ENCODE measurements at regions not wholly inside any gene's neighbourhood (a gene's known extent, or its start where the extent isn't known, plus 50 kb on each side); places are given as distances from the start of the nearest gene placed in this dataset.
"Not testable (repeated sequence)": the region's sequence is repeated elsewhere in the genome, so short reads cannot be mapped to it uniquely, and the experiment has no call there.

DNA sequence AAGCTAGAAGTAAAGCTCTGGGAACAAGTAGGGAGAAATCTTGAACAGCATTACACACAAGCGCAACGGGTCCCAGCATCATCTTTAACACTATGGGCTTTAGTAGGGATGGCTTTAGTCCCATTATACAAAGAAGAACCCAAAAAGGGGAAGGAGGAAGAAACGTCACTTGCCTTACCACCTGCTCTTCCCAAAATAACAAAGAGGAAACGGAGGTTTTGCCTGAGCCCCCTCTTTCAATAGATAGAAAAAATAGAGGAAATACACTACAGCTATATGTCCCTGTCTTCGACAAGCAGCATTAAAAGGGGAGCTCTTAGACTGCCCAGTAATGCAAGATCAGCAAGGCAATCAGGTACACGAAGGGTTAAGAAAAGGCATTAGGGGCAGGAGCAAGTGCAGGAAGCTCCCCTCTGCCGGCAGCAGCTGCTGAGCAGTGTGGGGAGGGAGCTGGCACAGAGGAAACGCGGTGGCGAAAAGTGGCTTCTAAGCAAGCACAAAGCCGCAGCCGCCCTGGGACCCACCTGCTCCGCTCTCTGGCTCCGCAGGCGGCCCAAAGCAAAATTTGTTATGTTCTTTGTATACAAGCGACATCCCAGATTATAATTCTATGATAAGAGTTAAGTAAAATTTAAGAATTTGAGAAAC is 1172.4 kb downstream of the TMEM121 start:
- not testable (repeated sequence) for DNase-seq (ENCODE audit: low read depth in 2 of 2)

DNA sequence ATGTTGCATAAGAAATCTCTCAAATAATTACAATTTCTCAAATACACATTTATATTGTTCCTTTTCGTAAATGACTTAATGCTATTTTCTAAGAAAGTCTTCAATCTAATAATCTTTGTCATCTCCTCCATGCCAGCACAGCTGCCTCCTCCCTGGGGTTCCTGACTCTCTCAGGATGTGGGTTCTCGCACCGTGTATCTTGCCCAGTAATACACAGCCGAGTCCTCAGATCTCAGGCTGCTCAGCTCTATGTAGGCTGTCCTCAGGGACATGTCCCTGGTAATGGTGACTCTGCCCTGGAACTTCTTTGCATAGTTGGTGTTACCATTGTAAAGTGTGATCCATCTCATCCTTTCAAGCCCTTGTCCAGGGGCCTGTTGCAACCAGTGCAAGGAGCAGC is 1177.3 kb downstream of the TMEM121 start:
- not testable (repeated sequence) for DNase-seq (ENCODE audit: low read depth in 2 of 2)

DNA sequence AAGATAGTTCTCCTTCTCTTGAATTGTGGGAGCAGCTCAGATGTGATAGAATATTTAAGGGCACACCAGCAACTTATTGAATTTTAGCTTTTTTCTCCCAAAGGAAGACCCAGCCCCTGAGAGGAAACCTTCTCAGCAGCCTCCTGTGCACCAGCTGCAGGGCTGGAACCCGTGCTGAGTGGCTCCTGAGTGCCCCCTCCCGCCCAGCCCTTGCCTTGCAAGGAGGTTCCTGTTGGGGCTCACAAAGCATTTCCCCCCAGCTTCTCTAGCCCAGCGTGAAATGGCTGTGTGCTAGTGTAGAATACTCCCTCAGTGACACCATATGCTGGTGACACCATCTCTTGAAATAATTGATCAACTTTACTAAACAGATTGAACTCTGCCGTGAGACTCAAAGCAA is 1180.1 kb downstream of the TMEM121 start:
- not testable (repeated sequence) for DNase-seq (ENCODE audit: low read depth in 2 of 2)

DNA sequence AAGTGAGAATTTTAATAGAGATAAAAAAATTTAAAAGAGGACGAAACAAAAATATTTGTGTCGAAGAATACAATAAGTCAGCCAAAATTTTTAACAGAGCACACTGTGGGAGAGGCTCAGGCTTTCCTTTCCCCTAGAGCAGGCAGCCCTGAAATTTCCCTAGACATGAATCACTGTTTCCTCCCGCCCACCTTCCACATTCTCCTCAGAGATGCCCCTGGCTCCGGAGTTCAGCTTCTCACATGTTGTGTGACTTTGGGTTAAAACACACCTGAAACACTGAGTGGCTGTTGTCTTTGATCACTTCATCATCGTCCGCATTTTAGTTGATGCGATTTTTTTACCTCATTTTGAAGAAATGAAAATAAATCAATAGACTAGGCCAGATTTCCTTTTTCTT is 1183.8 kb downstream of the TMEM121 start:
- not testable (repeated sequence) for DNase-seq (ENCODE audit: low read depth in 2 of 2)

DNA sequence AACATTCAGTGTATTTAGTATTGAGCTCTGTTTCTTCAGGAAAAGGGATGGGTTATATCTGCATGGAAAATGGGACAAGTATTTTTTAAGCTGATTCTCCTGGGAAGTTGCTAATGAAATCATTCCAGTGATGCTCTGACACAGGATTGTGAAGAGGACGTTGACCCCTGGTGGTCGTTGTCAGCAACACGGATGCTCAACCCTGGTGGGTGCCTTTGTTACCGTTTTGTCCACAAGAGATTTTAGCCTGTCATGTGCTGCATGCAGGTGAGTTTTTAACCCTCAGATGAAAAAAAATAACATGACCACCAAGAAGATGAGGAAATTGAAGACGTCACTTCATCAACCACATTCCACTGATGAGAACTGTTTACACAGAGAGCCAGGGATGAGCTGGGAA is 1186.1 kb downstream of the TMEM121 start:
- DNase-seq (ENCODE audit: low read depth in 2 of 2): not testable (repeated sequence)

DNA sequence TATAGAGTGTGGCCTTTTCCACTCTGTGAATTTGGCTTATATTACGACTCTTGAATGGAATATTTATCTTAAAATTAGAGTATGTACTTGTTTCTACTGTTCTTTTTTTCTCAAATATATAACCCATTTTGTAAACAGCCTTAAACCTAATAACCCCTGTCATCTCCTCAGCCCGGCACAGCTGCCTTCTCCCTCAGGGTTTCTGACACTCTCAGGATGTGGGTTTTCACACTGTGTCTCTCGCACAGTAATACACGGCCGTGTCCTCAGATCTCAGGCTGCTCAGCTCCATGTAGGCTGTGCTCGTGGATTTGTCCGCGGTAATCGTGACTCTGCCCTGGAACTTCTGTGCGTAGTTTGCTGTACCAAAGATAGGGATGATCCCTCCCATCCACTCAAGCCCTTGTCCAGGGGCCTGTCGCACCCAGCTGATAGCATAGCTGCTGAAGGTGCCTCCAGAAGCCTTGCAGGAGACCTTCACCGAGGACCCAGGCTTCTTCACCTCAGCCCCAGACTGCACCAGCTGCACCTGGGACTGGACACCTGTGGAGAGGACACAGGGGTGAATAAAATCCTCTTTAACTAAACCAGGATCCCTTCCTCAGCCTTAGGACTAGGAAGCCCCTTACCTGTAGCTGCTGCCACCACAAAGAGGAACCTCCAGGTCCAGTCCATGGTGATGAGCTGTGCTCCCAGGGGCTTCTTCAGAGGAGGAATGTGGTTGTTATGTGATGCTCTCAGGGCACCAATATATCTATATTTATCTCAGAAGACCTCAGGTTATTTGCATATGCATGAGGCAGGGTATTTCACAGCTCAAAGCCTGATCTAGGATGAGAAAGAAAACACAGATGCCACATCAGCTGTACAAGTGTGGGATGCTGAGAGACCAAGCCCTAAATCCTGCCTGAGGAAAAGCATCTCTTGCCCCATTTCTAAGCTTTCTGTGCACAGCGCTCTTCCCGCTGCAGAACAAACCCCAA is 1188.4 kb downstream of the TMEM121 start:
- DNase-seq (ENCODE audit: low read depth in 2 of 2): not testable (repeated sequence)

DNA sequence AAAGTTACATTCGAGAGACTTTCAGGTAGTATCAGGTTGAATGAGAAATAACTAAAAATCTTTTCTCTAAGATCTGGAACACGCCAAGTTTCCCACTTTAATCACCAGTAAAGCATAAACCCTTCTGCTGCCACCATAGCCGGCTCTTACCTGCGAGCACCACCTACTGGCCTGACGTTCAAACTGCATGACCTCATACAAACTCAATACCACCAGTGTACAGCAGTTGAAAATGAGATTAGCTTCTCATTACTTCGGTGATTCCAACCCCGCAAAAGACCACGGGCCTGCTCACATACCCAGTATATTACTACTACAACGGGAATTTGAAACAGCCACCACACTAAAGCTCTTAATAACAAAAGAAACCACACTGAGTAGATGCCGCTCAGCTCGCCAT is 1191.2 kb downstream of the TMEM121 start:
- DNase-seq (ENCODE audit: low read depth in 2 of 2): not testable (repeated sequence)

DNA sequence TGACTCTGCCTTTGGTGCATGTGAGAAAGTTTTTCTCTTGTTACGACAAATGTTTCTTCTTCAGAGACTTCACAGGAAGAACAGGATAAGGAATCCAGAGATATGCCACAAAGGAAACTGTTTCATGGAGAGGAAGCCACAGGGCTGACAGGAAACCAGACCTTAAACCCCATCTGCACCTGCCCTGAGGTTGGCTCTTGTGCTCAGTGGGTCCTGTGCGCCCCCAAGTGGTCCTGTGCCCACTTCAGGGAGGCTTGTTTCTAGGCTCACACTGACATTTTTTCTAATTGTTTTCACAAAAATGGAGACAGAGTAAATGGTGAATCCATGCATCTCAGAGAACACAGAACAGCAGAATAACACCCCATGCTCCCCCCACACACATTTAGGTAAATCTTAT is 1193.5 kb downstream of the TMEM121 start:
- not testable (repeated sequence) for DNase-seq (ENCODE audit: low read depth in 2 of 2)

DNA sequence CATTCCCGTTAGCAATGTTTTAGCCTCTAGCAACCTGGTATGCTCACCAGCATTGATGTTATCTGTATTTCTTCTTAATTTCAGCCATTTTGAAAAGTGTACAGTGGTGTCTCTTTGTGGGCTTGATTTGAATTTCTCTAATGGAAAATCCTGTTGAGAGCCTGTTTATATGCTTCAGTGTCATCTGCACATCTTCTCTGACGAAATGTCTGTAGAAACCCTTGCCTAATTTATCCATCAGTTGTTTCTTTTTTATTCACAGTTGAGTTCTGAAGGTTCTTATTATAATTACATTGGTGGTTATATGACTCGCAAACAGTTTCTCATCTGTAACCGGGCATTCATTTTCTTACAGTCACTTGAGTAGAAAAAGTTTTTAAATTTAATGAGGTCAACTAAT is 1195.5 kb downstream of the TMEM121 start:
- DNase-seq (ENCODE audit: low read depth in 2 of 2): not testable (repeated sequence)

DNA sequence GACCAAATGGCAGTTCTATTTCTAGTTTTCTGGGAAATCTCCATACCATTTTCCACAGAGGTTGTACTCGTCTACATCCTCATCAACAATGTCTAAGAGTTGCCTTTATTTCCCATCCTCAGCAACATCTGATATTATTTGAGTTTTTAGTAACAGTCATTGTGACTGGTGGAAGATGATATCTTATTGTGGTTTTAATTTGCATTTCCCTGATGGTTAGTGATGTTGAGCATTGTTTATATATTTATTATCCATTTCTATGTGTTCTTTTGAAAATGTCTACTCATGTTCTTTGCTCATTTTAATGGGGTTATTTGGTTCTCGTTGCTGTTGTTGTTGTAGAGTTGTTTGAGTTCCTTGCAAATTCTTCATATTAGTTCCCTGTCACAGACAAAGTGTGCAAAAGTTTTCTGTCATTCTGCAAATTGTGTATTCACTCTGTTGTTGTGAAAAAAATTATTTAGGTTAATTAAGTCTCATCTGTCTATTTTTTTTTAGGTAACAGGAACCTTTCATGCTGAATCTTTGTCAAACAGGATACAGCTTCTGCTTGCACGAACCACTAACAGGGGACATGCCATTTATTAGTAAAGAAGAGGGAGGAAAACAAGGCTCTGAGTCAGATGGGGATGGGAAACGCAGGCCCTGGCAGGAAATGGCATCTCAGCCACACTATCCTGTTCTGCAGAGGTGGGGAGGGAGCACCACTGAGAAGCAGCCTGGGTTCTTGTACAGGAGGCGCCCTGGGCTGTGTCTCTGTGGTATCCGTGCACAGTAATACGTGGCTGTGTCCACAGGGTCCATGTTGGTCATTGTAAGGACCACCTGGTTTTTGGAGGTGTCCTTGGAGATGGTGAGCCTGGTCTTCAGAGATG is 1196.7 kb downstream of the TMEM121 start:
- not testable (repeated sequence) for DNase-seq (ENCODE audit: low read depth in 2 of 2)

DNA sequence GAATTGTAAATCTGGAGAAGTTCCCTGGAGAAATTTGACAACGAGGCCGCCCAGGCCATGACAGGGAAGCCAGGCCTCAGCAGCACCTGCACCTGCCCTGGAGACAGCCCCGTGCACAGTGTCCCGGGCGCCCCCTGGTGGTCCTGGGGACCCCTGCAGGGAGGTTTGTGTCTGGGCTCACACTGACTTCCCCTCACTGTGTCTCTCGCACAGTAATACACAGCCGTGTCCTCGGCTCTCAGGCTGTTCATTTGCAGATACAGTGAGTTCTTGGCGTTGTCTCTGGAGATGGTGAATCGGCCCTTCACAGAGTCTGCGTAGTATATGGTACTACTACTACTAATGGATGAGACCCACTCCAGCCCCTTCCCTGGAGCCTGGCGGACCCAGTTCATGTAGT is 1201.6 kb downstream of the TMEM121 start:
- not testable (repeated sequence) for DNase-seq (ENCODE audit: low read depth in 2 of 2)

DNA sequence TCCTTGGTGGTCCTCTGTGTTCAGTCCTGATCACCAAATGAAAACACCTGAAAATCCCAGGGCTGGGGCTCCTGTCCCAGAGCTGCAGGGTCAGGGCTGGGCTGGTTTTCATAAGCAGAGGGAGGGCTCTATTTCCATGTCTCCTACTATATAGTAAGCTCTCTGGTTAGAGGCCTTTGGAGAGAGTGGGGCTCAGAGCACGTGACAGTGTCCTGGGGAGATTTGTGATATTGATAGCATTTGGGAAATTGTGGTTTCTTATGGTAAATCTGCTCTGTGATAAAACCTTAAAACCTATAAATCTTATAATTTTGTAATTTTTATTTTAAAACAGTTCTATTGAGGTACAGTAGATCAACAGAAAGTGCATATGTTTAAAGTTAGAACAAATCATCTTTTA is 1202.2 kb downstream of the TMEM121 start:
- DNase-seq (ENCODE audit: low read depth in 2 of 2): no peak

DNA sequence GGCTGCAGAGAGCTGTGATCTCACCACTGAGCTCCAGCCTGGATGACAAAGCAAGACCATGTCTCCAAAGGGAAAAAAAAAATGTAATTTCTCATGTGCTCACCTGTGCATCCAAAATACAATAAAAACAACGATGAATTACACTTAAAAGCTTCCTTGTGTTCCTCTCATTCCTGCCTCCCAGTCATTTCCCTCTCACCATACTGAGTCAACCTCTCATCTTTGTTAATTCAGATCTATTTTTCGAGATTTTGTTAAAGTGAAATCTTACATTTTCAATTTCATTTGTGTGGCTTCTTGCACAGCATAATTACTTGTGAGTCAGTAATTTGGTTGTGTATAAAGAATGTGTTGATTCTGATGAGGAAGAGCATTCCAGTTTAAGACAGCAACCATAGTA is 1203.2 kb downstream of the TMEM121 start:
- no peak for DNase-seq (ENCODE audit: low read depth in 2 of 2)

DNA sequence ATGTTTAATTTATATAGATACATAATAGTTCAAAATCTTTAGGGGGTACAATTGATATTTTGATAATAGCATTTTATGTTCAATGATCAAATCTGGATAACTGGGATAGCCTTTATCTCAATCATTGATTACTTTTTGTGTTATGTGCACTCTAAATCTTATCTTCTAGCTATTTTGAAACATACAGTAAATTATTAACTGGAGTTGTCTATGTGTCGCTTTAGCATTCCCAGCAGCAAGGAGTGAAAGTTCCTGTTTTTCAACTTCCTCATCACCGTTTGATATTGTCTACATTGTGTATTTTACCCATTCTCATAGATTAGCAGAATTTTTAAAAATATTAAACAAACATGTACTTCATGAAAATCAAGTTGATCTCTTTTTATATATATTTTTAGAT is 1207.4 kb downstream of the TMEM121 start:
- no peak for DNase-seq (ENCODE audit: low read depth in 2 of 2)

DNA sequence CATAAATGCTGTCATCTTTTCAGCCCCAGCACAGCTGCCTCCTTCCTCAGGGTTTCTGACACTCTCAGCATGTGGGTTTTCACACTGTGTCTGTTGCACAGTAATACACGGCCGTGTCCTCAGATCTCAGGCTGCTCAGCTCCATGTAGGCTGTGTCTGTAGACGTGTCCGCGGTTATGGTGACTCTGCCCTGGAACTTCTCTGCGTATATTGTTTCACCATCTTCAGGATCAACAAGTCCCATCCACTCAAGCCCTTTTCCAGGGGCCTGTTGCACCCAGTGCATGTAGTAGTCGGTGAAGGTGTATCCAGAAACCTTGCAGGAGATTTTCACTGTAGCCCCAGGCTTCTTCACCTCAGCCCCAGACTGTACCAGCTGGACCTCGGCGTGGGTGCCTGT is 1210.6 kb downstream of the TMEM121 start:
- DNase-seq (ENCODE audit: low read depth in 2 of 2): no peak

DNA sequence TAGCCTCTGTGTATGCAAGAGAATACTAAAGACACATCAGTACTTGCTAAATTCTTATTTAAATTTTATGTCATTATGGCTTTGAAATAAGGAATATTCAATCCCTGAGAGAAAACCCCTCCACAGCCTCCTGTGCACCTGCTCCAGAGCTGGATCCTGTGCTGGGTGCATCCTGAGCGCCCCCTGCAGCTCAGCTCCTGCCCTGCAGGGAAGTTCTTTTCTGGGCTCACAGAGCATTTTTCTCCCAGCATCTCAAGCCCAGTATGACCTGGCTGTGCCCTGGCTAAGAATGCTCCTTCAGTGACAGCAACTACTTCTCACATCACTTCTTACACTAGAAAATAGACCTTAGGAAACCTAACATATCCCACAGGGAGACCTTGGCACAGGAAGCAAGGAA is 1211.7 kb downstream of the TMEM121 start:
- no peak for DNase-seq (ENCODE audit: low read depth in 2 of 2)

DNA sequence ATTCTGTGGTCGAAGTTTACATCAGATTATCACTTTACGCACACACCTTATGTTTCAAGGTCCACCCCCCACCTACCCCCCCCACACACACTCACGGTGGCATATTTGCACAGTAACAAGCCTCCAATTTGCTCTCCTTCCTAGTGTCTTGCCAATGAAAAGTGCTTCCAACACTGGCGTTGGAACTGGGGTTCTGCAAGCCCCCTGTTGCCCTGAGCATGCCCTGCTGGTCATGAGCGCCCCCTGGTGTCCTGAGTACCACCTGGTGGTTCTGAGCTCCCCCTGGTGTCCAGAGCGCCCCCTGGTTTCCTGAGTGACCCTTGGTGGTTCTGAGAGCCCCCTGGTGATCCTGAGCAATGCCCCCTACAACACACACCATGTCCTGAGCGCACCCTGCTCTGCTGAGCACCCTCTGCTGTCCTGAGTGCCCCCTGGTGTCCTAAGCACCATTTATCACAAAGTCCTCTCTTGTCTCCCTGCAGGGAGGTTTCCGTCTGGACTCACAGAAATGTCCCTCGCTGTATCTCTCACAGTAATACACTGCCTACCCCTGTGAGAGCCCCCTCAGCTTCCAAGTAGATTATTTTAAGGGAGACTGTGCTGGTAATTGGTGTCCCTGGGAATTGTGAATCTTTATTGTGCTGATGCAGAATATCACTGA is 1212.3 kb downstream of the TMEM121 start:
- DNase-seq (ENCODE audit: low read depth in 2 of 2): not testable (repeated sequence)

DNA sequence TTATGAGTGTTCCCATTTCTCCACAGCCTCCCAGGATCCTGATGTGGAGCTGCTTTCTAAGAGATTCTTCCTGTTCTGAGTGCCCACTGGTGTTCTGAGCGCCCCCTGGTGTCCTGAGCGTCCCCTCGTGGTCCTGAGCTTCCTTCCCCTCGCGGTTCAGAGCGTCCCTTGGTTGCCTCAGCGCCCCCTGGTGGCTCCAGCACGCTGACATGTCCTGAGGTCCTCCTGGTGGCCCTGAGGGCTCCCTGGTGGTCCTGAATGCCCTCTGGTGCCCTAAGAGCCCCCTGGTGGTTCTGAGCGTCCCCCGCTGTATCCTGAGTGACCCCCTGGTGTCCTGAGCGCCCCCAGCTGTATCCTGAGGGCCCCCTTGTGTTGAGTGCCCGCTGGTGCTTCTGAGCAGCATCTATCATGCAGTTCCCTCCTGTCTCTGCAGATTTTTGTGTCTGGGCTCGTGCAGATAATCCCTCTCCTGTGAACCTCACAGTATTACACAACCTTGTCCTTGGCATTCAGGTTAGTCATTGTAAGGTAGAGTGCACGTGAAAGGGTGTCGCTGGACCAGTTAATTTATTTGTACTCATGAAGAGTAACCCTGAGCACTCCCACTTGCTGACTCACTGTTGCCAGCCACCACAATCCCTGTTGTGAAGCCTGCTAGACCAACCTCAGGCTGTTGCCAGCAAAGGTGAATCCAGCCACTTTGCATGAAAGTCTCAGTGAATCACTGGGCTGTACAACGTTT is 1214.9 kb downstream of the TMEM121 start:
- DNase-seq (ENCODE audit: low read depth in 2 of 2): not testable (repeated sequence)

DNA sequence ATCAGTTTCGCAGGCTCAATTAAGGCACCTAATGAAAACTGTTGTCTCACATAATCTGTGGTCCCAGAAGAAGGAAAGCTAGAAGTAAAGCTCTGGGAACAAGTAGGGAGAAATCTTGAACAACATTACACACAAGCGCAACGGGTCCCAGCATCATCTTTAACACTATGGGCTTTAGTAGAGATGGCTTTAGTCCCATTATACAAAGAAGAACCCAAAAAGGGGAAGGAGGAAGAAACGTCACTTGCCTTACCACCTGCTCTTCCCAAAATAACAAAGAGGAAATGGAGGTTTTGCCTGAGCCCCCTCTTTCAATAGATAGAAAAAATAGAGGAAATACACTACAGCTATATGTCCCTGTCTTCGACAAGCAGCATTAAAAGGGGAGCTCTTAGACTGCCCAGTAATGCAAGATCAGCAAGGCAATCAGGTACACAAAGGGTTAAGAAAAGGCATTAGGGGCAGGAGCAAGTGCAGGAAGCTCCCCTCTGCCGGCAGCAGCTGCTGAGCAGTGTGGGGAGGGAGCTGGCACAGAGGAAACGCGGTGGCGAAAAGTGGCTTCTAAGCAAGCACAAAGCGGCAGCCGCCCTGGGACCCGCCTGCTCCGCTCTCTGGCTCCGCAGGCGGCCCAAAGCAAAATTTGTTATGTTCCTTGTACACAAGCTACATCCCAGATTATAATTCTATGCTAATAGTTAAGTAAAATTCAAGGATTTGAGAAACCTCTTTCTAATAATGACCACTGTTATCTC is 1218.8 kb downstream of the TMEM121 start:
- not testable (repeated sequence) for DNase-seq (ENCODE audit: low read depth in 2 of 2)

DNA sequence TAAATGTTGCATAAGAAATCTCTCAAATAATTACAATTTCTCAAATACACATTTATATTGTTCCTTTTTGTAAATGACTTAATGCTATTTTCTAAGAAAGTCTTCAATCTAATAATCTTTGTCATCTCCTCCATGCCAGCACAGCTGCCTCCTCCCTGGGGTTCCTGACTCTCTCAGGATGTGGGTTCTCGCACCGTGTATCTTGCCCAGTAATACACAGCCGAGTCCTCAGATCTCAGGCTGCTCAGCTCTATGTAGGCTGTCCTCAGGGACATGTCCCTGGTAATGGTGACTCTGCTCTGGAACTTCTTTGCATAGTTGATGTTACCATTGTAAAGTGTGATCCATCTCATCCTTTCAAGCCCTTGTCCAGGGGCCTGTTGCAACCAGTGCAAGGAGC is 1223.7 kb downstream of the TMEM121 start:
- DNase-seq (ENCODE audit: low read depth in 2 of 2): not testable (repeated sequence)
